SK-N-MC (cell line): ENCODE measurements at regions not wholly inside any gene's neighbourhood (a gene's known extent, or its start where the extent isn't known, plus 50 kb on each side); places are given as distances from the start of the nearest gene placed in this dataset.
"Not testable (repeated sequence)": the region's sequence is repeated elsewhere in the genome, so short reads cannot be mapped to it uniquely, and the experiment has no call there.

Experiments
- DNase-seq: peaks from one replicate; pipeline ENCODE4 v3.0.0-alpha.2; 2011; ENCODE audit warnings: low read depth, low spot score
- H3K27ac ChIP-seq: fragments of 200-600 bp; sonication (generic); 2 replicates; pipeline ENCODE4 v1.5.1; 2016; ENCODE audit warnings: mixed run types
- H3K36me3 ChIP-seq: fragments of 200-600 bp; sonication (generic); 2 replicates; pipeline ENCODE4 v1.6.1; 2017; ENCODE audit warnings: antibody characterized with exemption, low read length, mixed read lengths; ENCODE audit not compliant: insufficient read depth
- H3K4me3 ChIP-seq: fragments of 200-600 bp; sonication (generic); 2 replicates; pipeline ENCODE4 v1.5.1; 2016
- H3K9ac ChIP-seq: fragments of 200-600 bp; sonication (generic); 2 replicates; pipeline ENCODE4 v1.8.0; 2017; ENCODE audit warnings: mixed run types, mixed read lengths; ENCODE audit not compliant: insufficient read length
- H3K9me3 ChIP-seq: fragments of 200-600 bp; sonication (generic); 2 replicates; pipeline ENCODE4 v1.6.1; 2017; ENCODE audit warnings: low read depth, mild to moderate bottlenecking, antibody characterized with exemption, low read length, moderate library complexity, mixed read lengths
- EZH2 ChIP-seq: fragments of 200-600 bp; sonication (generic); IDR thresholded peaks from one replicate; pipeline ENCODE4 v1.6.1; 2017; ENCODE audit warnings: antibody characterized with exemption
- FOXP2 ChIP-seq: optimal IDR thresholded peaks from 2 replicates; pipeline ENCODE3; 2011; ENCODE audit warnings: mild to moderate bottlenecking, moderate library complexity; ENCODE audit not compliant: insufficient read depth; ENCODE audit errors: extremely low read length, control extremely low read depth
- POLR2AphosphoS5 ChIP-seq: IDR thresholded peaks from 2 replicates; pipeline ENCODE4 v1.6.1; 2012; ENCODE audit warnings: mild to moderate bottlenecking, low read depth, low read length, borderline replicate concordance

GRCh38 chr6:92431502-92431901 lies 987.9 kb downstream of the EPHA7 start:
- no peaks in the 10 kb centered on the region for H3K36me3 ChIP-seq
- no peak overlapping the region for H3K9ac ChIP-seq
- H3K4me3 ChIP-seq, result no peak overlapping the region
- H3K27ac ChIP-seq, result no peak overlapping the region
- TF ChIP-seq POLR2AphosphoS5 (no peak), EZH2 (no peak), FOXP2 (no peak)
- no peak for DNase-seq
- H3K9me3 ChIP-seq, result peaks cover 2% of the 10 kb centered on the region; the same call in 1 of the 2 replicates

GRCh38 chr6:92428448-92428847 lies 990.9 kb downstream of the EPHA7 start:
- Histone ChIP-seq H3K9ac (no peak overlapping the region), H3K27ac (no peak overlapping the region), H3K9me3 (peaks cover 2% of the 10 kb centered on the region; the same call in 1 of the 2 replicates), H3K4me3 (no peak overlapping the region), H3K36me3 (no peaks in the 10 kb centered on the region)
- no peak for TF ChIP-seq POLR2AphosphoS5
- TF ChIP-seq FOXP2, result no peak
- TF ChIP-seq EZH2, result no peak
- no peak for DNase-seq

GRCh38 chr6:92427453-92427852 lies 991.9 kb downstream of the EPHA7 start:
- DNase-seq, result no peak
- Histone ChIP-seq H3K36me3 (no peaks in the 10 kb centered on the region), H3K27ac (no peak overlapping the region), H3K9me3 (peaks cover 2% of the 10 kb centered on the region; the same call in 1 of the 2 replicates), H3K4me3 (no peak overlapping the region), H3K9ac (no peak overlapping the region)
- TF ChIP-seq POLR2AphosphoS5 (no peak), FOXP2 (no peak), EZH2 (no peak)

- Histone ChIP-seq H3K27ac (no peak overlapping the region), H3K4me3 (no peak overlapping the region), H3K36me3 (no peaks in the 10 kb centered on the region), H3K9me3 (no peaks in the 10 kb centered on the region), H3K9ac (no peak overlapping the region)
- DNase-seq, result no peak
- no peak for TF ChIP-seq POLR2AphosphoS5
- no peak for TF ChIP-seq EZH2
Measured at GRCh38 chr6:92415656-92416055, 1003.7 kb downstream of the EPHA7 start.

GRCh38 chr6:92408350-92408749 lies 1011.0 kb downstream of the EPHA7 start:
- H3K4me3 ChIP-seq, result no peak overlapping the region
- no peaks in the 10 kb centered on the region for H3K9me3 ChIP-seq
- DNase-seq, result no peak
- no peak overlapping the region for H3K9ac ChIP-seq
- no peak overlapping the region for H3K27ac ChIP-seq
- H3K36me3 ChIP-seq, result no peaks in the 10 kb centered on the region
- no peak for TF ChIP-seq FOXP2
- no peak for TF ChIP-seq EZH2
- TF ChIP-seq POLR2AphosphoS5, result no peak

GRCh38 chr6:92404281-92404680 lies 1015.1 kb downstream of the EPHA7 start:
- Histone ChIP-seq H3K9ac (no peak overlapping the region), H3K4me3 (no peak overlapping the region), H3K36me3 (no peaks in the 10 kb centered on the region), H3K9me3 (no peaks in the 10 kb centered on the region), H3K27ac (no peak overlapping the region)
- no peak for TF ChIP-seq FOXP2
- no peak for TF ChIP-seq POLR2AphosphoS5
- no peak for DNase-seq

- DNase-seq, result no peak
Measured at GRCh38 chr6:92399911-92400310, 1019.4 kb downstream of the EPHA7 start.

GRCh38 chr6:92388706-92389105 lies 1030.7 kb downstream of the EPHA7 start:
- not testable (repeated sequence) for H3K27ac ChIP-seq, H3K9ac ChIP-seq, H3K36me3 ChIP-seq, H3K9me3 ChIP-seq, DNase-seq, H3K4me3 ChIP-seq

More at GRCh38 chr6:92399911-92400310, 1019.4 kb downstream of the EPHA7 start:
- H3K4me3 ChIP-seq, result no peak overlapping the region
- no peak overlapping the region for H3K9ac ChIP-seq
- no peaks in the 10 kb centered on the region for H3K9me3 ChIP-seq
- H3K36me3 ChIP-seq, result no peaks in the 10 kb centered on the region
- TF ChIP-seq EZH2 (no peak), POLR2AphosphoS5 (no peak), FOXP2 (no peak)
- no peak overlapping the region for H3K27ac ChIP-seq

GRCh38 chr6:92380803-92381601 lies 1038.4 kb downstream of the EPHA7 start:
- Histone ChIP-seq H3K9ac (no peak overlapping the region), H3K9me3 (no peaks in the 10 kb centered on the region), H3K27ac (no peak overlapping the region), H3K36me3 (no peaks in the 10 kb centered on the region), H3K4me3 (no peak overlapping the region)
- no peak for DNase-seq
- no peak for TF ChIP-seq POLR2AphosphoS5
- no peak for TF ChIP-seq EZH2
- TF ChIP-seq FOXP2, result no peak
